Type B pancreatic cell (in vitro differentiated cells): ENCODE measurements at regions not wholly inside any gene's neighbourhood (a gene's known extent, or its start where the extent isn't known, plus 50 kb on each side); places are given as distances from the start of the nearest gene placed in this dataset.

Experiments
- DNase-seq: peaks from one replicate; pipeline ENCODE4 v3.0.0; 2021; ENCODE audit warnings: mixed read lengths; ENCODE audit not compliant: unreplicated experiment; ENCODE audit errors: extremely low spot score
- H3K27ac Mint-ChIP-seq: 2 replicates; pipeline ENCODE4 v1.8.0; 2021; ENCODE audit warnings: mild to moderate bottlenecking, mixed read lengths
- H3K27me3 Mint-ChIP-seq: 2 replicates; pipeline ENCODE4 v1.8.0; 2021; ENCODE audit warnings: mixed read lengths
- H3K36me3 Mint-ChIP-seq: 2 replicates; pipeline ENCODE4 v1.8.0; 2021; ENCODE audit warnings: mixed read lengths
- H3K4me1 Mint-ChIP-seq: one replicate; pipeline ENCODE4 v1.8.0; 2021; ENCODE audit warnings: mixed read lengths; ENCODE audit not compliant: unreplicated experiment
- H3K4me3 Mint-ChIP-seq: 2 replicates; pipeline ENCODE4 v1.8.0; 2021; ENCODE audit warnings: mild to moderate bottlenecking, mixed read lengths
- H3K9me3 Mint-ChIP-seq: 2 replicates; pipeline ENCODE4 v1.8.0; 2021; ENCODE audit warnings: mixed read lengths
- TF ChIP-seq, protein P1 (sequence below): fragments of 200-600 bp; sonication (generic); conservative IDR thresholded peaks from 2 replicates; pipeline ENCODE4 v1.5.0; 2021; ENCODE audit warnings: antibody characterized with exemption, mild to moderate bottlenecking

GRCh38 chr9:89664010-89664409, 59.2 kb downstream of the GADD45G start:
- H3K27ac Mint-ChIP-seq: no peak overlapping the region
- no peak for DNase-seq
- peaks cover 36% of the 10 kb centered on the region for H3K4me1 Mint-ChIP-seq
- H3K36me3 Mint-ChIP-seq: no peaks in the 10 kb centered on the region
- TF ChIP-seq, protein P1, sequence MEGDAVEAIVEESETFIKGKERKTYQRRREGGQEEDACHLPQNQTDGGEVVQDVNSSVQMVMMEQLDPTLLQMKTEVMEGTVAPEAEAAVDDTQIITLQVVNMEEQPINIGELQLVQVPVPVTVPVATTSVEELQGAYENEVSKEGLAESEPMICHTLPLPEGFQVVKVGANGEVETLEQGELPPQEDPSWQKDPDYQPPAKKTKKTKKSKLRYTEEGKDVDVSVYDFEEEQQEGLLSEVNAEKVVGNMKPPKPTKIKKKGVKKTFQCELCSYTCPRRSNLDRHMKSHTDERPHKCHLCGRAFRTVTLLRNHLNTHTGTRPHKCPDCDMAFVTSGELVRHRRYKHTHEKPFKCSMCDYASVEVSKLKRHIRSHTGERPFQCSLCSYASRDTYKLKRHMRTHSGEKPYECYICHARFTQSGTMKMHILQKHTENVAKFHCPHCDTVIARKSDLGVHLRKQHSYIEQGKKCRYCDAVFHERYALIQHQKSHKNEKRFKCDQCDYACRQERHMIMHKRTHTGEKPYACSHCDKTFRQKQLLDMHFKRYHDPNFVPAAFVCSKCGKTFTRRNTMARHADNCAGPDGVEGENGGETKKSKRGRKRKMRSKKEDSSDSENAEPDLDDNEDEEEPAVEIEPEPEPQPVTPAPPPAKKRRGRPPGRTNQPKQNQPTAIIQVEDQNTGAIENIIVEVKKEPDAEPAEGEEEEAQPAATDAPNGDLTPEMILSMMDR: no peak
- no peaks in the 10 kb centered on the region for H3K9me3 Mint-ChIP-seq
- H3K27me3 Mint-ChIP-seq: peaks cover 4% of the 10 kb centered on the region
- H3K4me3 Mint-ChIP-seq: no peak overlapping the region

DNA sequence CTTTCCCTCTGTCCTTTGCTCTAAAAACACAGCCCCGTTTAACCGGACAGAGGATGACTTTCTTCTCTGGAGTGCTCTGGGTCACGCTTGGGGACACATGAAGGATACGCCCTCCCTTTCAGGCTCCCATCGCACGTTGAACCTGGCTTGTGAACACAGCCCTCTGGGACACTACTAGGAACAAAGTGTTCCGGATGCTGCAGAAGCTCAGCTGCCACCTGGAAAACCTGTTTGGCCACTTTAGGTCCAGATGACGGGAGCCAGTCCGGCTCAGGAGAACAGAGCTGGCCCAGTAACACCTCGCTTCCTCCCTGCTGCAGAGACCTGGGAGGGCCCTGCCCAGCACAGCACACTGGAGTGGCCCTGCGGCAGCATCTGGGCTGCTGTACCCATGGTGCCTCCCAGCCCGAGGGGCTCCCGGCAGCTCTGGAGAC, 60.1 kb downstream of the GADD45G start:
- peak overlapping the region; percentile 83 for H3K27ac Mint-ChIP-seq
- peaks cover 4% of the 10 kb centered on the region for H3K27me3 Mint-ChIP-seq
- DNase-seq: no peak

GRCh38 chr9:89666364-89666763, 61.6 kb downstream of the GADD45G start:
- Mint-ChIP-seq H3K27me3 (peaks cover 4% of the 10 kb centered on the region), H3K4me1 (peaks cover 33% of the 10 kb centered on the region), H3K36me3 (no peaks in the 10 kb centered on the region), H3K9me3 (no peaks in the 10 kb centered on the region), H3K4me3 (no peak overlapping the region), H3K27ac (no peak overlapping the region)
- no peak for DNase-seq
- TF ChIP-seq, protein P1: no peak

More for the DNA sequence above, 60.1 kb downstream of the GADD45G start:
- TF ChIP-seq, protein P1: no peak
- Mint-ChIP-seq H3K36me3 (no peaks in the 10 kb centered on the region), H3K9me3 (no peaks in the 10 kb centered on the region), H3K4me3 (peak overlapping the region; percentile 74), H3K4me1 (peaks cover 36% of the 10 kb centered on the region)

DNA sequence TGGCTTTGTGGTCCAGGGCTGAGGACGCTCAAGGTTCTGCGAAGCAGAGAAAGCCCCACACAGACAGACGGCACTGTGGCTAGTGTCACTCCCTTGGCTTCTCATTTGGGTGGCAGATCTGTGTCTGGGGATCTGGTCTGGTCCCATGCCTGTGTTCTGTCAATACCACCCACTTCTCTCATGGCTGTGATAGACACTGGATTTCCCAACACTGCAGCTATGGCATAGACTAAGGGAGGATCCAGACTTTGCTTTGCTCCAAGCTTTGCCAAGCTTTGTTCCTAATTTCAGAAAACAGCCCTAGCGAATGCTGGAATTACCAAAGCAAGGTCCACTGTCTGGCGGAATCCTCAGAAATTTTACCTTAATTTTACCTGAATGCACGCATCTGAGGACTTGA, 62.1 kb downstream of the GADD45G start:
- H3K9me3 Mint-ChIP-seq: no peaks in the 10 kb centered on the region
- H3K4me1 Mint-ChIP-seq: peaks cover 27% of the 10 kb centered on the region
- peaks cover 4% of the 10 kb centered on the region for H3K27me3 Mint-ChIP-seq
- DNase-seq: no peak
- no peak overlapping the region for H3K4me3 Mint-ChIP-seq
- H3K36me3 Mint-ChIP-seq: no peaks in the 10 kb centered on the region
- H3K27ac Mint-ChIP-seq: no peak overlapping the region
- TF ChIP-seq, protein P1: no peak

GRCh38 chr9:89667726-89668125, 62.9 kb downstream of the GADD45G start:
- DNase-seq: no peak
- Mint-ChIP-seq H3K4me3 (no peak overlapping the region), H3K4me1 (peaks cover 24% of the 10 kb centered on the region), H3K36me3 (no peaks in the 10 kb centered on the region), H3K27ac (peak overlapping the region; percentile 5), H3K9me3 (no peaks in the 10 kb centered on the region), H3K27me3 (peaks cover 4% of the 10 kb centered on the region)
- TF ChIP-seq, protein P1: no peak
